MV-4-11 (cell line): ENCODE measurements at regions not wholly inside any gene's neighbourhood (a gene's known extent, or its start where the extent isn't known, plus 50 kb on each side); places are given as distances from the start of the nearest gene placed in this dataset.
A peak's percentile ranks its signal among the peaks of the same experiment; 100 is the strongest.

Experiments used
- DNase-seq: peaks from one replicate; lab custom pipeline; 2025; lab: John Stamatoyannopoulos, UW

DNA sequence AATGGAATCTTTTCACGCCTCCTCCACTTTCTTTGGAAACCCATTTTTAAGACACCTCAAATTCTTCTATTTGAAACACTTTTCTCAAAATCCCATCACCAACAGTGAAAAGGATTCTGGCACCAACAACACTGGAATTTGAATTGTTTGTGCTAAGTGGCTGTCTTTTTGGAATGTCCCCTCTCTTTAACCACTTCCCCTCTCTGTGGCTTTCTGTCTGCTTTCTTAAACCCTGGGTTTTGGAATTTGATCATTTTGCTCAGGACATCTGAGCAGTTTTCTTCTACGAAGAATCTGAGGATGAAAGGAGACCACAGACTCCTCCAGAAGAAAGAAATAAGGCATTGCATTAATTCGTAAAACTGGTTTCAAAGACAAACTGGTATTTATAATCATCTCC is 89.0 kb downstream of the MXRA5 start:
- no peak for DNase-seq

DNA sequence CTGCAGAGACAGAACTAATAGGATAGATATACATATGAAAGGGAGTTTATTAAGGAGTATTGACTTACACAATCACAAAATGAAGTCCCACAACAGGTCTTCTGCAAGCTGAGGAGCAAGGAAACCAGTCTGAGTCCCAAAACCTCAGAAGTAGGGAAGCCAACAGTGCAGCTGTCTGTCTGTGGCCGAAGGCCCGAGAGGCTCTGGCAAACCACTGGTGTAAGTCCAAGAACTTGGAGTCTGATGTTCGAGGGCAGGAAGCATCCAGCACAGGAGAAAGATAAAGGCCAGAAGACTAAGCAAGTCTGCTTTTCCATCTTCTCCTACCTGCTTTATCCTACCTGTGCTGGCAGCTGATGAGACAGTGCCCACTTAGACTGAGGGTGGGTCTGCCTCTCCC is 89.6 kb downstream of the MXRA5 start:
- DNase-seq = no peak

DNA sequence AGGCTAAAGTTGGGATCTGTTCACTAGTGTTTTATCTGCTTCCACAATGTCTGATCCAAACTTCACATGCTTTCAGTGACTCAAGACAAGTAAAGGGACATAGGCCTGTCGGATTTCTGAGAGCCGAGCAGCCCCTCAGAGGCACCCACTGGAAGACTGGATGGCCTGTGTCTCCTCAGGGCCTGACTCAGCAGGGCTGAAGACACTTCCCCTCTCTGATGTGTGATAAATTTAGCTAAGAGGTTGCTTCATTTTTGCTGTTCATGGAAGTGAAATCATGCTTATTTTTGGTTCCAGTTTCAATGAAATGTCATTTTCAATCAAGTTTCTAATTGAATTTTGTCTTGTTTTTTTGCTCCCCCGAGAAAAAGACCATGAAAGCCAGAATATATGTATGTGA is 93.7 kb downstream of the MXRA5 start:
- peak; percentile 79 for DNase-seq

DNA sequence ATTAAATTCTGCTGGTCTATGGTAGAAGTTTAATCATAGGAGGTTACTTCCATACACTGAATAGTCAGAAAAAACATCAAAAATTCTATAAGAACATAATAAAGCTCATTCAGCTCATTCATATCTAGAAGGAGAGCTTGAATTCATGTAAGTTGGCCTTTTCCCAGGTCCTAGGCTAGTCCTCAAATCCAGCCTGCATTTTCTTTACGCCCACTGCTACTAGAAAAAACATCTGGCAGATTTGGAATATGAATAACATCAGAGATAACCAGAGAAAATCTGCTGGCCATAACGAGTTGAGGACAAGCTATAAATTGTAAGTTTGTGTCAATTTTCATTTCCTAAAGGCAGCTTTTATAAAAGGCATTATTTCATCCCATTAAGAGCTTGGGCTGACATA is 95.5 kb downstream of the MXRA5 start:
- no peak for DNase-seq

DNA sequence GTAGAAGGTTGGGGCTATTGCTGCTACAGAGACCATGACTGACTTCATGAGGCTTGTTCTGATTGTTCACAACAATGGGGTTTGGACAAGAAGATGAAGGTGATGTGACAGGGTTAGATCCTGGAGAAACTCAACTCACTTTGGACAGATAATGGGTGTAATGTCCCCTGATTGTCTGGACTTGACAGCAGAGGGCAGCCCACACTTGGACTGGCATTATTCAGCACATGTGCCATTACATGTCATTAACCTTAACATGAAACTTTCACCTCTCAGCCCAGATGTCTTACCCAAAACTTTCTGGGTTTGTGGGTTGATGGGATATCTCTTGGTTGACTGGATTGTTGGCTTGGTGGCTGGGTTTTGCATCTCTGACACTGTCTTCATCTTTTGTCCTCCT is 101.5 kb downstream of the MXRA5 start:
- no peak for DNase-seq

DNA sequence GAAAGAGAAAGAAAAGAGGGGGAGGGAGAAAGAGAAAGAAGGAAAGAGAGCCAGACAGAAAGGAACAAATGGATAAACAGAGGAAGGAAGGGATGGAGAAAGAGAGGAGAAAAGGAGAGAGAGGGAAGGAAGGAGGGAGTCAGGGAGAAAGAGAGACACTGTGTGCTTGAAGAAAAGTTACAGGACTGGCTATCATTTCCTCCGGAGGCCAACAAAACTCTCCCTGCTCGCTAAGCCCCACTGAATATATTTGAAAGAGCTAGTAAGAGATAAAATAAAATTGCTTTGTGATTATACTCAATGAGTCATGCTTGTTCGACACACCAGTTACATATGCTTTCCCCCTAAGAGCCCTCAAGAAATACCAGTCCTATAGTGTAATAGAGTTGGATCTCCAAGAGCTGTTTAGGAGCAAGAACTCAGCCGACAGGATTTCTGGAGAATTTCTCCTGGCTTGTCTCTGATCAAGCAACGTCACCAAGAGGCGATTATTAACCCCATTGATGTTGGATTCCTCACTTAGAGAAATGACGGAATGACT is 102.2 kb downstream of the MXRA5 start:
- no peak for DNase-seq

DNA sequence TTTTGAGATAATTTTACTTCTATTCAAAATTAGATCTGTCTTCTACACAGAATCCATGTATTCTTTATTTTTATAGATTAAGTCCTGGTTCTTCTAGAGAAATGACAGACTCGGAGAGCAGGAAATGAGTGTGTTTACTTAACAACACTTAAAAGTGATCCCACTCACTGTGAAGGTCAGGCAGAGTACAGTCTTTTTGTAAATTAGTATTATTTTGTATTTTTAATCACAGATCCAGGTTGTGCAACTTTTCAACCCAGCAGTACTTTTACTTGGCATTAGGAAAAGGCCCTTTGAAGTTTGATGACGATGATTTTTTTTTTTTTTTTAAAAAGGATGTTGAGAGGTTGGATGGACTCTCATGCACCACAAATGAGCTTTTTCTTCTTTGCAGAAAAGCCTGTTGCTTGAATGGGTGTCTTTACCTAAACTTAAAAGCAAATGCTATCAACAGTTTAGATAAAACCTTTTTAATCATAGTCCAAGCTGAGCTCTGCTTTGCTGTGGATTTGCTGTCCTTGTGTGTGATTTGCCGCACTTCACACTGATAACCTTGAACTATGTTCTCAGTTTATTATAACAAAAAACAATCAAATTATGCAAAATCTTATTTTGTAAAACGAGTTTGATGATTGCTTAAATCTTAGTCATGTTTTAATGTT is 114.1 kb downstream of the MXRA5 start:
- DNase-seq = no peak

DNA sequence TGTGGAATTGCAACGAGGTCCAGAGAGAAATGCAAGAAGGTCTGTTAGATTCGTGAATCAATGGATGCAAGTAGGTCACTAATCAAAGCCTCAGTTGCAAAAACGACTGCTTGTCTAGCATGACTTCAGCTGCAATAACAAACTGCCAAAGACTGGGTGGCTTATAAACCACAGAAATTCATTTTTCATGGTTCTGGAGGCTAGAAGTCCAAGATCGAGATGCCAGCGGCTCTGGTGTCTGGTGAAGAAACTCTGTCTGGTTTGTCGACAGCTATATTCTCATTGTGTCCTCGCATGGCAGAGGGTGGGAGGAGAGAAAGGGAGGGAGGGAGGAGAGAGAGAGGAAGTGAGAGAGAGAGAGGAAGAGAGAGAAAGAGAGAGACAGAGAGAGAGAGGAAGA is 114.7 kb downstream of the MXRA5 start:
- peak; percentile 2 for DNase-seq

DNA sequence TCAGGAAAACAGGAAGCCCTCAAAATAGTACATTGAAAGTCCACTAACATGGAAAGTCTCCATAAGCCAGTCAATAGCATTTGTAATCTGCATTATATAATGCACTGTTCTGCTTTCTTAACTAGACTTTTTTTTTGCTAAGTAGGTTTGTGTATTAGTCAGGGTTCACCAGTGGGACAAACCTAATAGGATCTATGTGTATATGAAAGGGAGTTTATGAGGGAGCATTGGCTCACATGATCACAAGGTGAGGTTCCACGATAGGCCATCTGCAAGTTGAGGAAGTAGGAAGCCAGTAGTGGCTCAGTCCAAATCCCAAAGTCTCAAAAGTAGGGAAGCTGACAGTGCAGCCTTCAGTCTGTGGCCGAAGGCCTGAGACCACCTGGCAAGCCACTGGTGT is 116.0 kb downstream of the MXRA5 start:
- DNase-seq = peak; percentile 25

DNA sequence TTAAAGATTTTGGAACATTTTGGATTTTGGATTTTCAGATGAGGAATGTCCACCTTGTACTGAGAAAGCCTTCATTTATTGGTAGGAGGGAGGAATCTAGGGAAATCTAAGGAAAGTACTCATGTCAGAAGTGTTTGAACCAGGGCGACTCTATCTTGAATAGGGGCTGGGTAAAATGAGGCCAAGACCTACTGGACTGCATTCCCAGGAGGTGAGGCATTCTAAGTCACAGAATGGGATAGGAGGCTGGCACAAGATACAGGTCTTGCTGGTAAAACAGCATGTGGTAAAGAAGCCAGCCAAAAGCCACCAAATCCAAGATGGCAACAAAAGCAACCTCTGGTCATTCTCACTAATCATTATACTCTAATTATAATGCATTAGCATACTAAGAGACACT is 118.9 kb downstream of the MXRA5 start:
- DNase-seq = no peak

DNA sequence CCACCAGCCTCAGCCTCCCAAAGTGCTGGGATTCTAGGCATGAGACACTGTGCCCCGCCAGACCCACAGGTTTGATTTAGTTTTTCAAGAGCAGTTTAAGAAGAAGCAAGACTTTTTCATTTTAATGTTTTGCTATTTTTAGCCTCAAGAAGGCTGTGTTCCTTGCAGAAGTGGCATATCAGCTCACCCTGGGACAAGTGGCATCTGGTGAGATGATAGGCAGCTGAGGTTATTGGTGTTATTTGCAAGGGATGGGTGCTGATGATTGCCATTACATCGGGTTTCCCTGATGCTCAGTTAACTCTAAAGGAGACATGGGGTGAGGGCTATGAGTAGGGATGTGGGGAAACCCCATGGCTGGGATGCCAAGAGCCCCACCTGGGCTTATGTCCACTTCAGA is 120.4 kb downstream of the MXRA5 start:
- DNase-seq = no peak

DNA sequence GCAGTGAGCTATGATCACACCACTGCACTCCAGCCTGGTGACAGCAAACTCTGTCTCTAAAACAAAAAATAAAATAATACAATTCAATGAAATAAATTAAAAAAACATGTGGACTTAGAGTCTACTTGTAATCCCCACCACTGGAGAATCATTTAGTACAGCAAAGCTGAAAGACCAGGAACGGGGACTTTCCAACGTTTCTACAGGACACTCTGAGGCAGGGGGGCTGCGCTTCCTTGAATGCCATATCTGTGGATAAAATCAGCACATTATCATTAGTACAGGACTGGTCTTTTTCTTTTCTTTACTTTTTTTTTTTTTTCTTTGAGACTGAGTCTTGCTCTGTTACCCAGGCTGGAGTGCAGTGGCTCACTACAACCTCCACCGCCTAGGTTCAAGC is 124.8 kb downstream of the MXRA5 start:
- DNase-seq = no peak

DNA sequence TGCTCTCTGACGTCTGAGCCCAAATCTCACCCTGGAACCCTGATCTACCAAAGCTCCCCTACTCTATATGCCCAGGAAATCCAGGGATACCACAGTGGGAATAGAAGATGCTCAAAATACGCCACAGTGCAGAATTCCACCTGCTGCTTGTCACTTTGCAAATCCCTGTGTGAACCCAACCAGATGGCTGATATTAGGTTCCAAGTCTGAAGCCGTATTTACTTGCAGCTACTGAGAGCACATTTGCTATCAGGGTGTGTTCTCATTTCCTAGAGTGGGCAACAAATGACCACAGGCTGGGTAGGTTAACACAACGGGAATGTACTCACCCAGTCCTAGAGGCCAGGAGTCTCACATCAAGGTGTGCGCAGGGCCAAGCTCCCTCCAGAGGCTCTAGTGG is 126.8 kb downstream of the MXRA5 start:
- DNase-seq = no peak

DNA sequence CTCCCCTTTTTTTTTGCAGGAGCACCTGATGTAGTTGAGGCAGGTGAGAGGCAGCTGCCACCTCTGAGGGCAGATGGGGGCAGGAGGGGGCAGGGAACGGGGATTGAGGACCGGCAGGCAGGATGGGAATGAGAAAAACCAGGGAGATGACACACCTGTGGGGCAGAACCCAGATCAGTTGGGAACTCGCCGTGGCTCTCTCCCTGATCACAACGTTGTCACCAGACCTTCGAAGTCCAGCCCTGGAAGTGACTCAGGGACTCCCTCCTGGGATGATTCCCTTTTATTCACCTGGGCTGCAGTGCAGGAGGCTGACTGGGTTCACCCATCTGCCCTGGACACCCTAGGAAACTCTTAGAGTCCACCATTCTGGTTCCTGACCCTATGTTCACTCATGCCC is 127.2 kb downstream of the MXRA5 start:
- no peak for DNase-seq

DNA sequence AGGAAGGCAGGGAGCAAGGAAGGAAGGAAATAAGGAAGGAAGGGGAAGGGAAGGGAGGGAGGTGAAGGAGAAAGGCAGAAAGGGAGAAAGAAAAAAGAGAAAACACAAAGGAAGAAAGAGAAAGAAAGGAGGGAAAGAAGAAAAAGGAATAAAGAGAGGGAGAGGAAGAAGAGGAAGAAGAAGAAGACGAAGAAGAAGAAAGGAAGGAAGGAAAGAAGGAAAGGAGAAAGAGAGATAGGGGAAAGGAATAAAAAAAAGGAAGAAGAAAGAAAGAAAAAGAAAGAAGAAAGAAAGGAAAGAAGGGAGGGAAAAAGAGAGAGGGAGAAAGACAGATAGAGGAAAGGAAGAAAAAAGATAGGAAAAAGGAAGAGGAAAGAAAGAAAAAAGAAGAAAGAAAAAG is 128.0 kb downstream of the MXRA5 start:
- no peak for DNase-seq

DNA sequence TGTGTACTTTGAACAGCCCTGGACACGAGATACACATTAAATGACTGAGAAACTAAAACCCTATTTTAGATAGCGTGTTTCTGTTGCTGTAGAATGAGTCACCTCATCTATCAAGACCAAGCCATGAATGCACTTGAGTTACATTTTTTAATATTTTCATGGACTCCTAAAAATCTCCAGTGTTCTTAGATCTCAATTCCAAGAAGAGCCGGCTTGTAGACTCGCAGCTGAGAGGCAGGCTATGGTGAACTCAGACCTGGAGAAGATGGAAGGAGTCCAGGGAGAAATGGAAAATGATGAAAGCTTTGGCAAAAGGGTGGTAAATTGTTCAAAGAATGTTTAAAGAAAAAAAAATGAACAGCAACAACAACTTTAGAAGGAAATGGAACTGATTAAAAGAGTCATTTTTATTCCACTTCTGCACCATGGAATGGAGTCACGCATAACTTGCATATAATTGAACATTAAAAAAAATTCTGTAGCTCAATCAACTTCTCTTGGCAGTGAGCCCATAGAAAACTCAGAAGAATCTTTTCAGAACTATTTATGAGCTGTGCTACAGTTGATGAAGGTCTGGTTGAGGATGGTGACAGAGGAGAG is 129.8 kb downstream of the MXRA5 start:
- DNase-seq = no peak

DNA sequence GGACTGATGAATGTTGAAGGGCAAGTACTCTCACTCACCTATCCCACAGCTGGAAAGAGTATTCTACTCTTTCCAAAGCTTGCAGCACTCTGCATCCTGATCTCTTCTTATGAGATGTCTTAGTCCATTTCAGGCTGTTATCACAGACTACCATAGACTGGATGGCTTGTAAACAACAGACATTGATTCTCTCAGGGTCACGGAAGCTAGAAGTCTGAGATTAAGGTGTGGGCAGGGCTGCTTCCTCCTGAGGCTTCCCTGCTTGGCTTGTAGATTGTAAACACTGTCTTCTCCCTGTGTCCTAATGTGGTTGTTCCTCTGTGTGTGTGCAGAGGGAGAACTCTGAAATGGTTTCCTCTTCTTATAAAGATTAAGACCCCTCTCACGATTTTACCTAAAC is 131.2 kb downstream of the MXRA5 start:
- DNase-seq = no peak

DNA sequence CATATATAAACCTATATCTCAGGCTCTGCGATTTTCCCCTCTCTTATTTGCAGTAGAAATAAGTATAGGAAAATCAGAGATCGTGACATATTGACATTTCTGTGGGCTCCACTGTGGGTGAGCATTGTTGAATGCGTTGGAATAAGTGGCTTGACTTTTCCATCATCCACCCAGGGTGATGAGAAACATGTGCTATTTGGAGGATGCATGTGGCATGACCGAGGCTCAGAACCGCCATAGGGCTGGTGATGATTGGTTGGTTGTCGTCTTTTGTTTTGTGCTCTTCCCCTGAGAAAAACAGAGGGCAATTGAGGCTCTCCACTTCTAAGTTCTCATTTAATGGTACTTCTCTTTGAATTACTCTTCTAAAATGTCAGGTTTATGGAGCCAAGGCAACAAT is 140.1 kb downstream of the MXRA5 start:
- DNase-seq = no peak

DNA sequence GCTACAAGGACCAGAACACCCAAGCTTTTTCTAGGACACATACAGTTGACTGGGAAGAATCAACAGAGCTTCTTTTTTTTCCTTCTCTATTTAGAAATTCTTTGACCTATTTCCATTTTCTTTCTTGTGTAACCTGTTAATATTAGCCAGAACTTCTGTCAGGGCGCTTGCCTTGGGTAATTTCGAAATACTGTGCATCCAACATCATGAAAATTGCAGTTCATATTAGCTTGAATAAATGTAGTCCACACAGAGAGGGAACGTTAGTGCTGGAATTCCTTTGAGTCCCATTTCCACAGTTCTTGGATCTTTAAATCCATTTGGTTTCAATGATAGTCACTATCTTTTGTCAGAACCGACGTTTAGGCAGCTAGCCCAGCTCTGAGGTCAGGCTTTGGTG is 141.8 kb downstream of the MXRA5 start:
- no peak for DNase-seq

DNA sequence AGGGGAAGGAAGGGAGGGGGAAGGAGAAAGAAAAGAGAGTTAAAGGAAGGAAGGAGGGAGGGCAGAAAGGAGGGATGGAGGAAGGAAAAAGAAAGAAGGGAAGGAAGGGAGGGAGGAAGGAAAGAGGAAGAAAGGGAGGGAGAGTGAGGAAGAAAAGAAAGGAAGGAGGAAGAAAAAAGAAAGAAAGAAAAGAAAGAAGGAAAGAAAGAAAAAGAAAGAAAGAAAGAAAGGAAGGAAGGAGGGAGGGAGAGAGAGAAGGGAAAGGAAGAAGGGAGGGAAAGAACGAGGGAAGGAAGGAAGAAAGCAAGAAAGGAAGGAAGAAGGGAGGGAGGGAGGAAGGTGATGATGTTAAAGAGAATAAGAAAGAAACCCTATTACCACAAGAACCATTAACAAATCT is 150.6 kb downstream of the MXRA5 start:
- no peak for DNase-seq

DNA sequence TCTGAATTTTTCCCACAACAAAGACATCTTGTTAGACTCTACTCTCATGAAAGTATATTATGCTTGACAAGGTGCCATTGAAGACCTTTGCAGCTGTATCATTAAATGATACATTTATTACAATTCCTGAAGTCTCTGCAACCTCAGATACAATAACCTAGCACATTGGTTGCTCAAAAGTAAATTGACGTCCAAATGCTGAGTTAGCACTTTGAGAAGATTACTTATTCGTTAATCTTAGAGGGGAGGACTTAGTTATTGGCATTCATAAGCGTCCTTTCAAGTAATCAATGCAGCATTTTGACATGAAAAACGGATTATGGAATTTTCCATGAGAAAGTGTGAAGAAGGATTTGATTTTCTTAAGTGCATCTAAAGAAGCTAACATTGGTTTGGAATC is 151.6 kb downstream of the ARSF start:
- no peak for DNase-seq

DNA sequence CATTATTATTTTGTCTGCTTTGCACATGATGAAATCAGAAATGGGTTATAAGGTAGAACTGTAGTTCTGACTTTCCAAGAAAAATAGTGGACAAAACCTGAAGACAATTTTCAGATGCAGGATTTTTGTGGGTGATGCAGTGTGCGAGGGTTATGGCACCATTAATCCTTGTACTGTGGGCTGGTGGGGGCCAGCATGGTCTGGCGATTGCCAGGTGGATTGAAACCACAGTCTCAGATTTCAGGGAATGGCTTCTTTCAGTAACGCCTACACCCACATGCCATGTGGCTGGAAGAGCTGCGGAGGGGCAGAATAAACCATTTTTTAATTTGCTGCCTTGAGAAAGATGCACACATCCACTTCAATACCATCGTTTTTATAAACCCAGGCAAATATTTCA is 150.5 kb downstream of the ARSF start:
- no peak for DNase-seq

DNA sequence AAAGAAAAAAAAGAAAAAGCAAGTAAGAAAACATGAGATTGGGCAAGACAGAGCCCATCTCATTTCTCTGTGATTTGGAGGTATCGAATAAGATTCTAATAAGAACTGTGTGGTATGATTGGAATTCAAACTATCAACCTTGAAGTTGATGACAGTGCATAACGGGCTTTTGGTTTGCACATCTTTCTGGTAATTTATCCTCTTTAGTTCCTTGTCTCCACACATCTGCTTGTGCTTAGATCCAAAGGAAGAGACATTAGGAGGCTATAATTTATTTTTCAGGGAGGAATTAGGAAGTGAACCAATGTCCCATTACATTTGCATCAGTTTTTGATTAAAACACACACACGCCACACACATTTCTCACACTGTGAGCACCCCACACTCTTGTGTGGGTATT is 149.9 kb downstream of the ARSF start:
- DNase-seq = no peak
